GM21737 (cell line): ENCODE measurements at regions not wholly inside any gene's neighbourhood (a gene's known extent, or its start where the extent isn't known, plus 50 kb on each side); places are given as distances from the start of the nearest gene placed in this dataset.

ENCODE experiments used
- ATAC-seq: cut with Tn5 transposase; IDR thresholded peaks from one replicate; pipeline ENCODE4 v1.9.1; 2021; ENCODE audit warnings: mild to moderate bottlenecking, moderate library complexity; ENCODE audit not compliant: unreplicated experiment

- no peak for ATAC-seq
Observed at GRCh38 chr4:14800977-14801376, 201.3 kb upstream of the CPEB2 start.

GRCh38 chr4:14802596-14802995 lies 199.7 kb upstream of the CPEB2 start:
- no peak for ATAC-seq

GRCh38 chr4:14807856-14808255 lies 194.4 kb upstream of the CPEB2 start:
- no peak for ATAC-seq

- no peak for ATAC-seq
Observed at GRCh38 chr4:14809203-14809602, 193.1 kb upstream of the CPEB2 start.

- ATAC-seq, result no peak
Observed at GRCh38 chr4:14810121-14810520, 192.2 kb upstream of the CPEB2 start.

GRCh38 chr4:14810568-14810967 lies 191.7 kb upstream of the CPEB2 start:
- no peak for ATAC-seq

GRCh38 chr4:14812101-14812500 lies 190.2 kb upstream of the CPEB2 start:
- no peak for ATAC-seq

GRCh38 chr4:14816623-14817261 lies 185.5 kb upstream of the CPEB2 start:
- no peak for ATAC-seq

GRCh38 chr4:14824189-14824588 lies 178.1 kb upstream of the CPEB2 start:
- ATAC-seq, result no peak

- ATAC-seq, result no peak
Observed at GRCh38 chr4:14827111-14827510, 175.2 kb upstream of the CPEB2 start.

GRCh38 chr4:14829795-14830194 lies 172.5 kb upstream of the CPEB2 start:
- ATAC-seq, result no peak

- ATAC-seq, result no peak
Observed at GRCh38 chr4:14831416-14831815, 170.9 kb upstream of the CPEB2 start.

GRCh38 chr4:14833053-14833452 lies 169.2 kb upstream of the CPEB2 start:
- no peak for ATAC-seq

GRCh38 chr4:14834382-14834781 lies 167.9 kb upstream of the CPEB2 start:
- ATAC-seq, result no peak

- no peak for ATAC-seq
Observed at GRCh38 chr4:14835288-14835687, 167.0 kb upstream of the CPEB2 start.

GRCh38 chr4:14835708-14836425 lies 166.4 kb upstream of the CPEB2 start:
- no peak for ATAC-seq

- ATAC-seq, result no peak
Observed at GRCh38 chr4:14837860-14838259, 164.4 kb upstream of the CPEB2 start.

- no peak for ATAC-seq
Observed at GRCh38 chr4:14841801-14842768, 160.2 kb upstream of the CPEB2 start.

- no peak for ATAC-seq
Observed at GRCh38 chr4:14842964-14843630, 159.2 kb upstream of the CPEB2 start.

- ATAC-seq, result no peak
Observed at GRCh38 chr4:14844061-14844460, 158.2 kb upstream of the CPEB2 start.

- no peak for ATAC-seq
Observed at GRCh38 chr4:14848229-14848628, 154.1 kb upstream of the CPEB2 start.
